ENCODE measurements at regions not wholly inside any gene's neighbourhood (a gene's known extent, or its start where the extent isn't known, plus 50 kb on each side); places are given as distances from the start of the nearest gene placed in this dataset.

- no peak overlapping the region for H3K4me3 ChIP-seq (ENCODE audit: low read depth, low read length)
- TF ChIP-seq CTCF (IDR thresholded peaks at IDR 0.05; ENCODE audit: control insufficient read depth, extremely low read depth, insufficient read depth), result no peak
- DNase-seq (ENCODE audit: low read depth), result no peak
Measured at GRCh38 chr6:166834049-166834448, 122.3 kb downstream of the RNASET2 start.

GRCh38 chr6:166830891-166831363, 125.4 kb downstream of the RNASET2 start:
- no peak overlapping the region for H3K4me3 ChIP-seq (ENCODE audit: low read depth, low read length)
- no peak for TF ChIP-seq CTCF (IDR thresholded peaks at IDR 0.05; ENCODE audit: control insufficient read depth, extremely low read depth, insufficient read depth)
- DNase-seq (ENCODE audit: low read depth), result no peak

GRCh38 chr6:166830185-166830890, 126.0 kb downstream of the RNASET2 start:
- no peak overlapping the region for H3K4me3 ChIP-seq (ENCODE audit: low read depth, low read length)
- DNase-seq (ENCODE audit: low read depth), result no peak
- no peak for TF ChIP-seq CTCF (IDR thresholded peaks at IDR 0.05; ENCODE audit: control insufficient read depth, extremely low read depth, insufficient read depth)

- TF ChIP-seq CTCF (IDR thresholded peaks at IDR 0.05; ENCODE audit: control insufficient read depth, extremely low read depth, insufficient read depth), result no peak
- no peak for DNase-seq (ENCODE audit: low read depth)
- H3K4me3 ChIP-seq (ENCODE audit: low read depth, low read length), result no peak overlapping the region
Measured at GRCh38 chr6:166826264-166826663, 130.1 kb downstream of the RNASET2 start.

- no peak for DNase-seq (ENCODE audit: low read depth)
- no peak overlapping the region for H3K4me3 ChIP-seq (ENCODE audit: low read depth, low read length)
- TF ChIP-seq CTCF (IDR thresholded peaks at IDR 0.05; ENCODE audit: control insufficient read depth, extremely low read depth, insufficient read depth), result no peak
Measured at GRCh38 chr6:166825553-166826145, 130.7 kb downstream of the RNASET2 start.

GRCh38 chr6:166824880-166825250, 131.5 kb downstream of the RNASET2 start:
- no peak for TF ChIP-seq CTCF (IDR thresholded peaks at IDR 0.05; ENCODE audit: control insufficient read depth, extremely low read depth, insufficient read depth)
- DNase-seq (ENCODE audit: low read depth), result no peak
- H3K4me3 ChIP-seq (ENCODE audit: low read depth, low read length), result no peak overlapping the region
